ENCODE measurements at regions not wholly inside any gene's neighbourhood (a gene's known extent, or its start where the extent isn't known, plus 50 kb on each side); places are given as distances from the start of the nearest gene placed in this dataset.
"Not testable (repeated sequence)": the region's sequence is repeated elsewhere in the genome, so short reads cannot be mapped to it uniquely, and the experiment has no call there.

- no peak for DNase-seq (ENCODE audit: low spot score)
Observed at GRCh38 chr16:65312071-65312470, 190.2 kb upstream of the CDH11 start.

GRCh38 chr16:65310491-65310890 lies 188.6 kb upstream of the CDH11 start:
- DNase-seq (ENCODE audit: low spot score): not testable (repeated sequence)

DNA sequence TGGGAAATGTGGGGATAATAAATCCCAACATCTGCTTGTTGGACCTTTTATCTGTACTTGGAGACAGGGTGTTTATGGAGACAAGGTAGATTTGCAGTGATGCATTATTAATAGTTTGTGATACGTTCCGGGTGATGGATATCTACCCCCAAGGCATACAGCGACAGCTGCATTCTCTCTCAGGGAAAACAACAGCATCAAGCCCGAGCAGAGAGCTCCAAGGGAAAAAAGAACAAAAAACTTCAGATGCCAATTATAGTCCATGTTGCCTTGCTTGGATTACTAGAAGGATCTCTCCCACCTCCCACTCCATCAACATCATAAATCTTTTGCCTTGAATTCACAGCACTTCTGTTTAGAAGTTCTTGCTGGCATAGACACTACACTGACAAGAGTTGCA lies 187.5 kb upstream of the CDH11 start:
- DNase-seq (ENCODE audit: low spot score): no peak

DNA sequence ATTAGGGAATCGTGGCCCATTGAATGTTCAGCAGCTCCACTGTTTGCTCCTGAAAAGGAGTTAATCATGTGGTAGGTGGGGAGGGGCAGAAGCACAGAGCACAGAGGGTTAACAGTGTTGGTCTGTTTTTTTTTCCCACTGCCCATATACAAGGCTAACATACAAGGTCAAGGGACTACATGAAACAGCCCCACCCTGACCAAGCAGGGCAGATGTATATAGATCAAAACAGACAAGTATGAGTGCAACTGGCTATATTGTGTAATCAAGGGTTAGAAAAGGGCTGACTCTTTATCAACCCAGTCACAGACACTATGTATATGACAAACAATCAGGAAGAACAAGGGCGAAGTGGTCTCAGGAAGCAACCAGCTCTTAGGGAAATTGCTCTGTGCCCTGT lies 186.6 kb upstream of the CDH11 start:
- DNase-seq (ENCODE audit: low spot score): no peak

- no peak for DNase-seq (ENCODE audit: low spot score)
Observed at GRCh38 chr16:65307286-65307685, 185.4 kb upstream of the CDH11 start.

DNA sequence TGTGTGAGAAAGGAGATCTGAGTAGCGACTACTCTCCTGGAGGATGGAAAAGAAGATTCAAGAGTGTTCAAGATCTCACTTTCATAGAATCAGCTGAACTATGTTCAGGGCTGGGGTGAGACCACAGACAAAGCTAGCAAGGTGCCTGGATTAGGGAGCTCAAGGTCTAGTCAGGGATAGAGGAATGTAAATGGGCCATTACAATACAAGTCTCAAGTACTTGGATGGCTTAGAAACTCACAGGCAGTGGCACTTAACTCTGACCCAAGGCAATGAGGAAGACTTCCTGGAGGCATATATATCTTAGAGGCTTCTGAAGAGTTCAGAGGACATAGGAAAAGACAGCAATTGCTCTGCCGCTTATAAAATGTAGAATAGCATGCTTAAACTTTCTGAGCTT lies 184.9 kb upstream of the CDH11 start:
- DNase-seq (ENCODE audit: low spot score): no peak

GRCh38 chr16:65306300-65306699 lies 184.4 kb upstream of the CDH11 start:
- no peak for DNase-seq (ENCODE audit: low spot score)

DNA sequence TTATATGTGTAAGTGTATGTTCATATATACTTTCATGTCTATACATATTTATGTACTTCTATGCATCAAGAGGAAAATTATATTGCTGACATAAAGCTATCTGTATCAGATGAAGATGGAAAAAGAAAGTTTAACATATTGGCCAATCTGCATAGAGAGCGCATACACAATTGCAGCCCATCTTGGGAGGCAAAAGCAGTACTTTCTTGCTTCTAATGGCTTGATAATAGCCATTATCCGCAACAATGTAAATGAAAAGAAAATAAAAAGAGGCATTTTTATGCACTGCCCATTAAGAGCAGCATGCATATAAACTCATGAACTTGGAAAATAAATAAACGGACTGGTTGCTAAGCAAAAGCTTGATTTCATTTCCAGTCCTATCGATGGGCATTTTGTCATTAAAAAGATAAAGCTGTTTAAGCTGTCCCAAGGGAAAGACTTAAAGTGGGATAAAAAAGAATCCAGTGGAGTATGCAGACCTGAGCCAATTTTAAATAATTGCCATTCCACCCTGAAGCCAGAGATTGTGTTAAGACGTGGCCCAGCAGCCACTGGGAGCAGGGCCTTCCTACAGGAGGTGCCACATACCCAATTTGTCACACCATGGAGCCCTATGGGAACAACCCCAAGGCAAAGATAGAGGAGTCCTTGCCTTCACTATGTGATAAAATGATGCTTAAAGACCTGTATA lies 183.6 kb upstream of the CDH11 start:
- no peak for DNase-seq (ENCODE audit: low spot score)

- DNase-seq (ENCODE audit: low spot score): no peak
Observed at GRCh38 chr16:65301029-65301428, 179.2 kb upstream of the CDH11 start.

DNA sequence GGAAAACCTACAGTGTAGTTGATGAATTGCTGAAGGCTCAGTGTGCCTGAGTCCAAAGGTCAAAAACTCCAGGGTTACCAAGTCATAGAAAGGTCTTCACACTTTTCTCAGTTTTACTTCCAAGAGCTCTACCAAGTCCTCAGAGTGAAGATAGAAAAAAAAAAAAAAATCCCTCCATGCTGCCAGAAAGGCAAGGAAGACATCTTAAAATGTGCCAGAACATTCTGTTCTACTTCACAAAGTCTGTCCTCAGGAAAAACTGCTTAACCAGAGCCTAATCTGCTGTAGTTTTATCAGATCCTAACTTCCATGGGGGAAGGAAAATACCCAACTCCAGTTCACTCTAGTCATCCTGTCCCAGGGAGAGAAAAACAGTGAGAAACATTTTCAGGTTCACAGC lies 175.6 kb upstream of the CDH11 start:
- DNase-seq (ENCODE audit: low spot score): no peak

DNA sequence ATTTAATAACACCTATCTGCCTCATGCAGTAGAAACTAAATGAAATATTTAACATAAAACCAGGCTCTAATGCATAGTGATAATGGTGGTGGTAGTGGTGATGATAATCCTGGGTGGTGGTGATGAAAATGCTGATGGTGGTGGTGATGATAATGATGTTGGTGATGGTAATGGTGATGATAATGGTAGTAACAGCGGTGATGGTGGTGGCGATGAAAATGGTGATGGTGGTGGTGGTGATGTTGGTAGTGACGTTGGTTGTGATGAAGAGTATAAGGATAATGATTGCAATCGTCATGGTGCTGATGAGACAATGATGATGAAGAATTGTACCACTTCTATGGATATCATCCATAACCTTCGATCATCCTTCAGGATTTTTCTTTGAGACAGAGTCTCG lies 173.7 kb upstream of the CDH11 start:
- DNase-seq (ENCODE audit: low spot score): no peak

DNA sequence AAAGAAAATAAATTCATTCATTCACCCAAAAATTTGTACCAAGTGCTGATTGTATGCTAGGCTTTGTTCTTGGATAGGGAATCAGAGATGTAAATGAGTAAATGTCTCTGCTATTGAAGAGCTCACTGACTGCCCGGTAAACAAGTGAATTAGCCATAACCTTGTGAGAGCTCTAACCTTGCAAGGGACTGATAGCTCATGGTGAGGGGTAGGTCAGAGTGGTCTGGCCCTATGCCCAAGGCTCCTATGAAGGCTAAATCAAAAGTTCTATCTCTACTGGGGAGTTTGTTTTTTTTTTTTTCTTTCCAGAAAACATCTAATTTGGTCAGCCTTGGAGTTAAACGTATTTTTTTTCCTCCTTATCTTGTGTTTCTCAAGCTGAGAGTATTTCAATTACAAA lies 172.8 kb upstream of the CDH11 start:
- DNase-seq (ENCODE audit: low spot score): no peak

DNA sequence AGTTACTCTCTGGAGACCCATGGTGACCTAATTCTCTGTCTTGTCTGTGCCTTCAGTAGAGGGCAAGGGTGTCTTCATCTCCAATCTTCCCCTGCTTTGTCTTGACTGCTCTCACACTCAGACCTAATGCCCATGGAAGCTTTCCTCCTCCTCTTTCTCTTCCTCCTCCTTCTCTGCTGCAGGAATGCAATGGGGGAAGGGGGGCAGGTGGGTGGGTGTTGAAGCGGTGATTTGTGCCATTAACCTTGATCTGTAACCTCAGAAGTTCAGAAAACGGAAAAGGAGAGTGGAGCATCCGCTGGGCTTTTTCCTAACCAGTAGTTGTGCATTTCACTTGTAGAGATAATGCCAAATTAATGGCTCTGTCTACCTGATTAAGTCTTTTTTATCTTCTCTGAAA lies 172.3 kb upstream of the CDH11 start:
- DNase-seq (ENCODE audit: low spot score): no peak

DNA sequence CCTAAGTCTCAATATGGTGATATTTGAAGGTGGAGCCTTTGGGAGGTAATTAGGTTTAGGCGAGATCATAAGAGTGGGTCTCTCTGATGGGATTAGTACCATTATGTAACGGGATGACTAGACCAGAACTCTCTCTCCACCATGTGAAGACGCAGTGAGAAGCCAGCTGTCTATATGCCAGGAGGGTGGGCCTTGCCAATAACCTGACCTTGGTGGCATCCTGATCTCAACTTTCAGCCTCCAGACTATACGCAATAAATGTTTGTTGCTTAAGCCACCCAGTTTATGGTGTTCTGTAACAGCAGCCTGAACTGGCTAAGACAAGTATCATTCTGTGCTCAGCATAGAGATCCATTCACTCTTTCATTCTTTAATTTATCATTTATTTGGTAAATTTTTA lies 167.2 kb upstream of the CDH11 start:
- no peak for DNase-seq (ENCODE audit: low spot score)

GRCh38 chr16:65287307-65287706 lies 165.4 kb upstream of the CDH11 start:
- no peak for DNase-seq (ENCODE audit: low spot score)

- peak; percentile 26 for DNase-seq (ENCODE audit: low spot score)
Observed at GRCh38 chr16:65285128-65286048, 163.5 kb upstream of the CDH11 start.

GRCh38 chr16:65284626-65285025 lies 162.8 kb upstream of the CDH11 start:
- DNase-seq (ENCODE audit: low spot score): no peak

GRCh38 chr16:65283181-65283651 lies 161.4 kb upstream of the CDH11 start:
- DNase-seq (ENCODE audit: low spot score): no peak

DNA sequence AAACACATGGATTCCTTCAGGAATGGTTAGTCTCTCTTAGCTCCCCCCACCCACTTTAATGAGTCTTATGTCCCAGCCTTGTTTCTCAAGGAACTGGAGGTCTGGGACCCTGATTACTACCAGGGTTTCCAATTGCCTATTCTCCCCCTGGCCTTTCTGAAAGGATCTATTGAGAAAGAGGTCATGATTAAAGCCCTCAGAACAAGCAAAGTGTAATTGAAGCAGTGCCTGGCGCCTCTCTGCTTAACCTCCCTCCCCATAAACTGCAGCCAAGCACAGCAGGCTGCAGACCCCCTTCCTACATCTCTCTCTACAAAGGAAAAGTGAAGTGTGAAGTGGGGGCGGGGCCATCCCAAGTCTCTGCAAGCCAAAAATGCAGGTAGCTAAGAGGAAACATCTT lies 159.7 kb upstream of the CDH11 start:
- DNase-seq (ENCODE audit: low spot score): no peak

GRCh38 chr16:65280845-65281512 lies 159.1 kb upstream of the CDH11 start:
- no peak for DNase-seq (ENCODE audit: low spot score)

GRCh38 chr16:65279576-65279975 lies 157.7 kb upstream of the CDH11 start:
- DNase-seq (ENCODE audit: low spot score): no peak

GRCh38 chr16:65278874-65279273 lies 157.0 kb upstream of the CDH11 start:
- DNase-seq (ENCODE audit: low spot score): no peak

DNA sequence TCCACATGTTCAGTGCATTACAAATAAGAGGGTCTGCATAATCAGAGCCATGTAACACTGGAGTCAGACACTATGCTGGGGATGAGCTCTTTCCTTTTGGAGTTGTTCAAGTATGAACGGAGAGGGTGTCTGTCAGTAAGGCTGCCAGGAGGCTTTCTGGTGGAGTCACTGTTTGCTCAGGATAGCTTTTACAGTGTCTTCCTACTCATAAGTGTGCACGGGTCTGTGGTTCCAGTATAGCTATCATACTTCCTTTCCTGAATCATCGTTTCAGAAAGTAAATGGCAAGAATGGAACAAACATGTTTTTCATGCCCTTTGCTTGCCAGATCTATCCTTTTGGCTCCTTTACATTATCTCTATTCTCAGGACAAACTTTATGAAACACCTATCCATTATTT lies 152.7 kb upstream of the CDH11 start:
- DNase-seq (ENCODE audit: low spot score): no peak

Measured in hepatic stellate cell (primary cell).